WERI-Rb-1 (cell line): ENCODE measurements at regions not wholly inside any gene's neighbourhood (a gene's known extent, or its start where the extent isn't known, plus 50 kb on each side); places are given as distances from the start of the nearest gene placed in this dataset.
"Not testable (repeated sequence)": the region's sequence is repeated elsewhere in the genome, so short reads cannot be mapped to it uniquely, and the experiment has no call there.

Source experiments
- DNase-seq: peaks from one replicate; pipeline ENCODE4 v3.0.0-alpha.2; 2020
- H3K27ac ChIP-seq: fragments of 250-450 bp; sonication (Bioruptor Pico); 2 replicates; pipeline ENCODE4 v1.5.1; 2020; ENCODE audit warnings: mild to moderate bottlenecking, moderate library complexity
- H3K27me3 ChIP-seq: fragments of 250-450 bp; sonication (Bioruptor Pico); 2 replicates; pipeline ENCODE4 v1.5.1; 2021; ENCODE audit warnings: mild to moderate bottlenecking, low read depth, moderate library complexity; ENCODE audit not compliant: insufficient read depth, severe bottlenecking
- H3K36me3 ChIP-seq: fragments of 250-450 bp; sonication (Bioruptor Pico); 2 replicates; pipeline ENCODE4 v1.5.1; 2020; ENCODE audit warnings: mild to moderate bottlenecking, moderate library complexity
- H3K4me3 ChIP-seq: 2 replicates; pipeline ENCODE4 v1.5.1; 2011; ENCODE audit warnings: low read depth, mild to moderate bottlenecking, control low read depth, low read length
- H3K9me3 ChIP-seq: fragments of 250-450 bp; sonication (Bioruptor Pico); 2 replicates; pipeline ENCODE4 v1.5.1; 2021; ENCODE audit warnings: mild to moderate bottlenecking, moderate library complexity; ENCODE audit not compliant: severe bottlenecking
- CTCF ChIP-seq: IDR thresholded peaks from 2 replicates; pipeline ENCODE4 v1.5.1; 2011; ENCODE audit warnings: low read depth, mild to moderate bottlenecking, control low read depth, inconsistent platforms, low read length

GRCh38 chr10:46198516-46198915 lies 88.3 kb upstream of the ANTXRL start:
- Histone ChIP-seq H3K4me3 (no peak overlapping the region), H3K36me3 (no peaks in the 10 kb centered on the region), H3K27ac (no peak overlapping the region), H3K27me3 (no peaks in the 10 kb centered on the region), H3K9me3 (no peaks in the 10 kb centered on the region)
- TF ChIP-seq CTCF = no peak
- DNase-seq = no peak

GRCh38 chr10:46202405-46202804 lies 84.4 kb upstream of the ANTXRL start:
- not testable (repeated sequence) for H3K9me3 ChIP-seq, H3K4me3 ChIP-seq, DNase-seq, H3K27ac ChIP-seq, H3K36me3 ChIP-seq, H3K27me3 ChIP-seq

GRCh38 chr10:46204482-46205102 lies 82.2 kb upstream of the ANTXRL start:
- H3K4me3 ChIP-seq, H3K27ac ChIP-seq, H3K27me3 ChIP-seq, H3K36me3 ChIP-seq, DNase-seq, H3K9me3 ChIP-seq: not testable (repeated sequence)

GRCh38 chr10:46210427-46210826 lies 76.4 kb upstream of the ANTXRL start:
- DNase-seq = not testable (repeated sequence)

GRCh38 chr10:46215426-46215825 lies 71.4 kb upstream of the ANTXRL start:
- H3K27ac ChIP-seq = no peak overlapping the region
- no peaks in the 10 kb centered on the region for H3K27me3 ChIP-seq
- no peaks in the 10 kb centered on the region for H3K9me3 ChIP-seq
- no peak for DNase-seq
- no peaks in the 10 kb centered on the region for H3K36me3 ChIP-seq
- no peak overlapping the region for H3K4me3 ChIP-seq
- TF ChIP-seq CTCF = no peak

More at GRCh38 chr10:46210427-46210826, 76.4 kb upstream of the ANTXRL start:
- H3K4me3 ChIP-seq, H3K27me3 ChIP-seq, H3K9me3 ChIP-seq, H3K36me3 ChIP-seq, H3K27ac ChIP-seq: not testable (repeated sequence)

GRCh38 chr10:46216003-46216634 lies 70.7 kb upstream of the ANTXRL start:
- Histone ChIP-seq H3K4me3 (no peak overlapping the region), H3K9me3 (no peaks in the 10 kb centered on the region), H3K27ac (no peak overlapping the region), H3K36me3 (no peaks in the 10 kb centered on the region), H3K27me3 (no peaks in the 10 kb centered on the region)
- no peak for DNase-seq
- no peak for TF ChIP-seq CTCF

- H3K27ac ChIP-seq = no peak overlapping the region
- H3K36me3 ChIP-seq = no peaks in the 10 kb centered on the region
- H3K4me3 ChIP-seq = no peak overlapping the region
- no peaks in the 10 kb centered on the region for H3K27me3 ChIP-seq
- no peak for TF ChIP-seq CTCF
- no peaks in the 10 kb centered on the region for H3K9me3 ChIP-seq
- DNase-seq = no peak
Measured at GRCh38 chr10:46216836-46217751, 69.7 kb upstream of the ANTXRL start.
